ENCODE measurements at regions not wholly inside any gene's neighbourhood (a gene's known extent, or its start where the extent isn't known, plus 50 kb on each side); places are given as distances from the start of the nearest gene placed in this dataset.

- no peak for DNase-seq
Observed at GRCh38 chr18:24915547-24915946, 436.4 kb downstream of the ZNF521 start.

- DNase-seq, result no peak
Observed at GRCh38 chr18:24917767-24918166, 434.2 kb downstream of the ZNF521 start.

GRCh38 chr18:24918257-24918656 lies 433.7 kb downstream of the ZNF521 start:
- no peak for DNase-seq

- no peak for DNase-seq
Observed at GRCh38 chr18:24919181-24919797, 432.7 kb downstream of the ZNF521 start.

- no peak for DNase-seq
Observed at GRCh38 chr18:24922491-24922890, 429.5 kb downstream of the ZNF521 start.

- DNase-seq, result no peak
Observed at GRCh38 chr18:24923138-24923537, 428.8 kb downstream of the ZNF521 start.

GRCh38 chr18:24924066-24924716 lies 427.8 kb downstream of the ZNF521 start:
- no peak for DNase-seq

GRCh38 chr18:24926649-24927048 lies 425.3 kb downstream of the ZNF521 start:
- no peak for DNase-seq

- DNase-seq, result no peak
Observed at GRCh38 chr18:24928301-24928878, 423.6 kb downstream of the ZNF521 start.

- DNase-seq, result no peak
Observed at GRCh38 chr18:24930478-24930877, 421.5 kb downstream of the ZNF521 start.

GRCh38 chr18:24930971-24931370 lies 421.0 kb downstream of the ZNF521 start:
- no peak for DNase-seq

- DNase-seq, result no peak
Observed at GRCh38 chr18:24933345-24933744, 418.6 kb downstream of the ZNF521 start.

GRCh38 chr18:24934258-24934932 lies 417.6 kb downstream of the ZNF521 start:
- DNase-seq, result no peak

GRCh38 chr18:24935008-24935407 lies 417.0 kb downstream of the ZNF521 start:
- no peak for DNase-seq

GRCh38 chr18:24935896-24936295 lies 416.1 kb downstream of the ZNF521 start:
- no peak for DNase-seq

GRCh38 chr18:24936691-24937090 lies 415.3 kb downstream of the ZNF521 start:
- DNase-seq, result no peak

- no peak for DNase-seq
Observed at GRCh38 chr18:24937639-24938275, 414.2 kb downstream of the ZNF521 start.

GRCh38 chr18:24940416-24940815 lies 411.6 kb downstream of the ZNF521 start:
- no peak for DNase-seq

- DNase-seq, result no peak
Observed at GRCh38 chr18:24941174-24941951, 410.6 kb downstream of the ZNF521 start.

GRCh38 chr18:24942144-24942543 lies 409.8 kb downstream of the ZNF521 start:
- DNase-seq, result no peak

GRCh38 chr18:24947521-24948305 lies 404.3 kb downstream of the ZNF521 start:
- DNase-seq, result no peak

GRCh38 chr18:24949908-24950307 lies 402.1 kb downstream of the ZNF521 start:
- no peak for DNase-seq

Data from CD4-positive, alpha-beta T cell treated with Interleukin-4 for 1 hour (primary cell).